OCI-LY7 (cell line): ENCODE measurements at regions not wholly inside any gene's neighbourhood (a gene's known extent, or its start where the extent isn't known, plus 50 kb on each side); places are given as distances from the start of the nearest gene placed in this dataset.

ENCODE experiments used
- CTCF ChIP-seq: fragments of 200-600 bp; sonication (generic); conservative IDR thresholded peaks from 2 replicates; pipeline ENCODE4 v1.5.1; 2014; ENCODE audit warnings: mild to moderate bottlenecking, antibody characterized with exemption, low read length, moderate library complexity, mixed read lengths
- EZH2phosphoT487 ChIP-seq: fragments of 200-600 bp; sonication (generic); IDR thresholded peaks from 2 replicates; pipeline ENCODE4 v1.6.1; 2018; ENCODE audit warnings: low read depth, borderline replicate concordance, mild to moderate bottlenecking, mixed run types, antibody characterized with exemption, low read length, moderate library complexity, mixed read lengths

- TF ChIP-seq CTCF, result no peak
- no peak for TF ChIP-seq EZH2phosphoT487
Measured at GRCh38 chrX:928606-929005, 283.8 kb downstream of the CRLF2 start.
